D721Med (cell line): ENCODE measurements at regions not wholly inside any gene's neighbourhood (a gene's known extent, or its start where the extent isn't known, plus 50 kb on each side); places are given as distances from the start of the nearest gene placed in this dataset.

Experiments
- DNase-seq: peaks from one replicate; pipeline ENCODE4 v3.0.0; 2011; ENCODE audit warnings: low spot score; ENCODE audit not compliant: insufficient read length
- FAIRE-seq: peaks from 2 replicates; lab custom pipeline; 2011; peaks lifted over from hg19 to GRCh38; lab: Jason Lieb, UNC
- TF ChIP-seq, protein P1 (sequence below): IDR thresholded peaks from 2 replicates; pipeline ENCODE4 v1.5.1; 2012; ENCODE audit warnings: mild to moderate bottlenecking, control low read depth; ENCODE audit not compliant: insufficient read depth; ENCODE audit errors: missing control alignments

- no peak for FAIRE-seq
- TF ChIP-seq, protein P1, sequence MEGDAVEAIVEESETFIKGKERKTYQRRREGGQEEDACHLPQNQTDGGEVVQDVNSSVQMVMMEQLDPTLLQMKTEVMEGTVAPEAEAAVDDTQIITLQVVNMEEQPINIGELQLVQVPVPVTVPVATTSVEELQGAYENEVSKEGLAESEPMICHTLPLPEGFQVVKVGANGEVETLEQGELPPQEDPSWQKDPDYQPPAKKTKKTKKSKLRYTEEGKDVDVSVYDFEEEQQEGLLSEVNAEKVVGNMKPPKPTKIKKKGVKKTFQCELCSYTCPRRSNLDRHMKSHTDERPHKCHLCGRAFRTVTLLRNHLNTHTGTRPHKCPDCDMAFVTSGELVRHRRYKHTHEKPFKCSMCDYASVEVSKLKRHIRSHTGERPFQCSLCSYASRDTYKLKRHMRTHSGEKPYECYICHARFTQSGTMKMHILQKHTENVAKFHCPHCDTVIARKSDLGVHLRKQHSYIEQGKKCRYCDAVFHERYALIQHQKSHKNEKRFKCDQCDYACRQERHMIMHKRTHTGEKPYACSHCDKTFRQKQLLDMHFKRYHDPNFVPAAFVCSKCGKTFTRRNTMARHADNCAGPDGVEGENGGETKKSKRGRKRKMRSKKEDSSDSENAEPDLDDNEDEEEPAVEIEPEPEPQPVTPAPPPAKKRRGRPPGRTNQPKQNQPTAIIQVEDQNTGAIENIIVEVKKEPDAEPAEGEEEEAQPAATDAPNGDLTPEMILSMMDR: no peak
- no peak for DNase-seq
Measured at GRCh38 chr4:143771269-143771668, 70.8 kb upstream of the FREM3 start.

DNA sequence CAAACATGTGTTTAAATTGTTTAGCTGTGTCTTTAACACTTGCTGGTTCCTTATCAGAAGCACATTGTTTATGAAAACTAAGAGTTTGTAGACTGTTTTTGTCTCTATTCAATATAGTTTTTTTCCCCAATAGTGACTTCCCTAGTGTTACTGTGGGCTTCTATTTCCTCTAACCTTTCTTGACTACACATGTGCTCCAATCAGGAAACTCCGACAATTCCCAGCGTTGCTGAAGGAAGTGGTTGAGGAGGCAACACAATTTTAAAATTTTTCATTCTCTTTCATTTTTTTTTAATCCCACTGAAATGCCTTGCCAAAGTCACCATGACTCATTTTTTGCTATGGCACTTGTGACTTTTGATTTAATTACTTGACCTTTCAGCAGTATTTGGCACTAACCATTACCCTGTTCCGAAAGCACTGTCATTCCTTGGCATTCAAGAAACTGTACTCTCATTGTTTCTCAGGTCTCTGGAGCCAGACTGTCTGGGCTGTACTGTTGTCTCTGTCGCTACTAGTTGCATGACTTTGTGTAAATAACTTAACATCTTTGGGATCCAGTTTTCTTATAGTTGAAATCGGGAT lies 67.6 kb upstream of the FREM3 start:
- DNase-seq: no peak
- TF ChIP-seq, protein P1: no peak
- FAIRE-seq: no peak

DNA sequence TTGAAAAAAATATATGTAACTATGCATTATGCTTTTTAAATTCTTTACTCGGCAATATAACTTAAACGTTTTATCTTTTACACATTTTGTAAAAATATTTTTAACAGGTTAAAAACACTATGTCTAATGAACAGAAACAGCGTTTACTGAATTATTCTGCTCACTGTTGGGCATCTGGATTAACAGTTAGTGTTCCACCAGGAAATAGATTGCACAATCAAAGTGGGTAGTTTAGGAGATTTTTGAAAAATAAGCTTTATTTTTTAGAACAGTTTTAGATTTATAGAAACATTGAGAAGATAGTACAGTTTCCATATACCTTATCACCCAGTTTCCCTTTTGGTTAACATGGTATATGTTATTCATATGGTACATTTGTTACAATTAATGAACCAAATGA lies 63.1 kb upstream of the FREM3 start:
- TF ChIP-seq, protein P1: no peak
- FAIRE-seq: no peak

GRCh38 chr4:143762511-143762910 lies 62.0 kb upstream of the FREM3 start:
- no peak for DNase-seq
- no peak for FAIRE-seq
- TF ChIP-seq, protein P1: no peak

More for the DNA sequence above, 63.1 kb upstream of the FREM3 start:
- no peak for DNase-seq
